NB4 (cell line): ENCODE measurements at regions not wholly inside any gene's neighbourhood (a gene's known extent, or its start where the extent isn't known, plus 50 kb on each side); places are given as distances from the start of the nearest gene placed in this dataset.
A peak's percentile ranks its signal among the peaks of the same experiment; 100 is the strongest.

ENCODE experiments used
- DNase-seq: peaks from one replicate; pipeline ENCODE4 v3.0.0; 2010; ENCODE audit warnings: low read depth
- H3K4me3 ChIP-seq: one replicate; pipeline ENCODE4 v1.5.1; 2011; ENCODE audit warnings: mild to moderate bottlenecking, low read depth, low read length, moderate library complexity
- CTCF ChIP-seq: IDR thresholded peaks from one replicate; pipeline ENCODE4 v1.5.1; 2012; ENCODE audit warnings: low read depth, low read length
- MYC ChIP-seq: IDR thresholded peaks from 2 replicates; pipeline ENCODE4 v1.6.1; 2011; ENCODE audit warnings: low read depth, low read length
- POLR2A ChIP-seq: IDR thresholded peaks from 2 replicates; pipeline ENCODE4 v1.6.1; 2011; ENCODE audit warnings: mild to moderate bottlenecking; ENCODE audit not compliant: insufficient read length; ENCODE audit errors: extremely low read depth
- TF ChIP-seq, protein P1 (sequence below): IDR thresholded peaks from 2 replicates; pipeline ENCODE4 v1.6.1; 2011; ENCODE audit warnings: low read depth, low read length

- TF ChIP-seq CTCF (no peak), POLR2A (no peak), MYC (no peak)
- TF ChIP-seq, protein P1, sequence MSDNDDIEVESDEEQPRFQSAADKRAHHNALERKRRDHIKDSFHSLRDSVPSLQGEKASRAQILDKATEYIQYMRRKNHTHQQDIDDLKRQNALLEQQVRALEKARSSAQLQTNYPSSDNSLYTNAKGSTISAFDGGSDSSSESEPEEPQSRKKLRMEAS: no peak
- H3K4me3 ChIP-seq: no peak overlapping the region
- peak; percentile 66 for DNase-seq
Observed at GRCh38 chr12:89161557-89161956, 190.7 kb downstream of the DUSP6 start.

DNA sequence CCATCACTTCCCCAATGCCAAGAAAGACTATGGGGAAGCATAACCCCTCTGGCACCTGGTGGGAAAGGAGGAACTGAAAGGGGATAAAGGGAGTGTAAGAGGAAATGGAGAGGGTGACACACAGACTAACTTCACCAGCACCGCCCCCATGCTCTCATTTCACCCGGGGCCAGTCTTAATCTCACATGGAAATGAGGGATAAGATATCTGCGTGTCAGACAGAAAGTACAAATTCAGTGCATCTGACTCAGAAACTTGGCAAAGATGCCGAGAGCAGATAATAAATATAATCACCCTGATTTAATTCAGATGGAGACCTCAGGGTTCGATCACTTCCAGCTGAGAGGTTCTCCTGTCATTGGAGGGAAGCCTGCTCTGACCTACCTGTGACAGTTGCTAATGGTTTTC is 191.6 kb downstream of the DUSP6 start:
- DNase-seq: peak; percentile 85
- H3K4me3 ChIP-seq: no peak overlapping the region

DNA sequence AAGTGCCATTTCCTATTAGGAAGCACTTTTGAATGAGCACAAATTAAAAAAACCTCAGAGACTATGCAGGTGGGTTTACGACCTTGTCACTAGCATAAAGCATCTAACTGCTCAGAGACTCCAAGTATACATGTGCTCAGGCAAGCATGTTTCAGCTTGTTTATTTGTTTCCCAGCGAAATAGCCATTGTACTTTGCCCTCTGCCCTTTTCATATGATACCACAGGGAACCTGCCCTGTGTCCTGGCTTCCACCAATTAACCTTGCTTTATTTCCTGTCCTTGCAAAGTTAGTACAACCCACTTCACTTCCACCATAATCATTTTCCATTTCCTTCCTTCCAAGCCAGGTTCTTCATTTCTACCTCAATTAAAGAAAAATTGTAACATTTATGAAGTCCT is 194.9 kb downstream of the DUSP6 start:
- no peak for DNase-seq
- TF ChIP-seq MYC (no peak), POLR2A (no peak)
- TF ChIP-seq, protein P1: no peak
- H3K4me3 ChIP-seq: no peak overlapping the region

More for the DNA sequence above, 191.6 kb downstream of the DUSP6 start:
- TF ChIP-seq, protein P1: peak; percentile 26; the same call in 1 of the 2 replicates
- TF ChIP-seq POLR2A (no peak), CTCF (no peak), MYC (no peak)

- DNase-seq: peak; percentile 61
- H3K4me3 ChIP-seq: no peak overlapping the region
- TF ChIP-seq, protein P1: no peak
- TF ChIP-seq POLR2A (no peak), MYC (no peak), CTCF (no peak)
Observed at GRCh38 chr12:89156862-89157262, 195.4 kb downstream of the DUSP6 start.

- DNase-seq: peak; percentile 87
- no peak overlapping the region for H3K4me3 ChIP-seq
- TF ChIP-seq, protein P1: no peak
- TF ChIP-seq MYC: no peak
- no peak for TF ChIP-seq CTCF
- no peak for TF ChIP-seq POLR2A
Observed at GRCh38 chr12:89156340-89156739, 196.0 kb downstream of the DUSP6 start.

GRCh38 chr12:89155826-89156225 is 196.5 kb downstream of the DUSP6 start:
- no peak overlapping the region for H3K4me3 ChIP-seq
- TF ChIP-seq POLR2A: no peak
- no peak for TF ChIP-seq CTCF
- TF ChIP-seq, protein P1: no peak
- no peak for TF ChIP-seq MYC
- peak; percentile 71 for DNase-seq
